CD4-positive, alpha-beta memory T cell (primary cell): ENCODE measurements at regions not wholly inside any gene's neighbourhood (a gene's known extent, or its start where the extent isn't known, plus 50 kb on each side); places are given as distances from the start of the nearest gene placed in this dataset.
A peak's percentile ranks its signal among the peaks of the same experiment; 100 is the strongest.

Source experiments
- CTCF ChIA-PET: fragments of 350-600 bp; sonication (Branson Sonifier 250); formaldehyde crosslinking; loops from one replicate; lab custom pipeline; 2021; ENCODE audit warnings: inconsistent platforms; ENCODE audit not compliant: partially characterized antibody; lab: Charles Lee
- POLR2A ChIA-PET: fragments of 350-600 bp; sonication (Branson Sonifier 250); formaldehyde crosslinking; loops from one replicate; lab custom pipeline; 2021; ENCODE audit not compliant: partially characterized antibody; lab: Charles Lee
- DNase-seq, 5 donors: peaks; one replicate each; pipeline versions ENCODE4 v3.0.0 to v3.0.0-alpha.2; 2020 to 2022; ENCODE audit warnings: mixed read lengths in 1 of 5
- H3K27ac ChIP-seq: one replicate; pipeline ENCODE4 v1.7.0; 2013; ENCODE audit warnings: low read depth, low read length
- H3K27me3 ChIP-seq: 2 replicates; pipeline ENCODE4 v1.7.0; 2013; ENCODE audit warnings: mild to moderate bottlenecking, low read length, moderate library complexity; ENCODE audit not compliant: insufficient read depth
- H3K36me3 ChIP-seq: 2 replicates; pipeline ENCODE4 v1.7.0; 2013; ENCODE audit warnings: mild to moderate bottlenecking, low read length, moderate library complexity; ENCODE audit not compliant: insufficient read depth
- H3K4me1 ChIP-seq: 2 replicates; pipeline ENCODE4 v1.7.0; 2013; ENCODE audit warnings: mild to moderate bottlenecking, low read length, moderate library complexity; ENCODE audit not compliant: insufficient read depth
- H3K4me3 ChIP-seq, 2 donors: one replicate each; pipeline ENCODE4 v1.7.0; 2013; ENCODE audit warnings: low read length in 2 of 2, mild to moderate bottlenecking in 1 of 2
- H3K9me3 ChIP-seq, 2 donors: one replicate each; pipeline ENCODE4 v1.7.0; 2013; ENCODE audit warnings: low read length in 2 of 2, control low read depth in 1 of 2; ENCODE audit not compliant: control insufficient read depth in 1 of 2
- H3K27ac Mint-ChIP-seq, 7 donors: one replicate each; pipeline ENCODE4 v1.8.0; 2020 to 2021; ENCODE audit warnings: mixed read lengths in 7 of 7, mild to moderate bottlenecking in 6 of 7, inconsistent platforms in 3 of 7, moderate library complexity in 3 of 7
- H3K27me3 Mint-ChIP-seq, 2 donors: one replicate each; pipeline ENCODE4 v1.8.0; 2020 to 2021; ENCODE audit warnings: mixed read lengths in 2 of 2
- H3K36me3 Mint-ChIP-seq, 2 donors: one replicate each; pipeline ENCODE4 v1.8.0; 2020 to 2021; ENCODE audit warnings: mixed read lengths in 2 of 2, inconsistent platforms in 1 of 2, mild to moderate bottlenecking in 1 of 2
- H3K4me1 Mint-ChIP-seq, 4 donors: one replicate each; pipeline ENCODE4 v1.8.0; 2020 to 2021; ENCODE audit warnings: mixed read lengths in 4 of 4, mild to moderate bottlenecking in 1 of 4
- H3K4me3 Mint-ChIP-seq, 8 donors: one replicate each; pipeline ENCODE4 v1.8.0; 2020 to 2021; ENCODE audit warnings: mixed read lengths in 8 of 8, mild to moderate bottlenecking in 7 of 8, moderate library complexity in 6 of 8, inconsistent platforms in 3 of 8
- H3K9me3 Mint-ChIP-seq, 8 donors: one replicate each; pipeline ENCODE4 v1.8.0; 2020 to 2021; ENCODE audit warnings: mixed read lengths in 8 of 8, mild to moderate bottlenecking in 5 of 8, inconsistent platforms in 3 of 8, moderate library complexity in 1 of 8
- intact Hi-C: fragments of 100-400 bp; cut with micrococcal nuclease; formaldehyde crosslinking; loops from one replicate; pipeline ENCODE4 v1.15.1; 2023

DNA sequence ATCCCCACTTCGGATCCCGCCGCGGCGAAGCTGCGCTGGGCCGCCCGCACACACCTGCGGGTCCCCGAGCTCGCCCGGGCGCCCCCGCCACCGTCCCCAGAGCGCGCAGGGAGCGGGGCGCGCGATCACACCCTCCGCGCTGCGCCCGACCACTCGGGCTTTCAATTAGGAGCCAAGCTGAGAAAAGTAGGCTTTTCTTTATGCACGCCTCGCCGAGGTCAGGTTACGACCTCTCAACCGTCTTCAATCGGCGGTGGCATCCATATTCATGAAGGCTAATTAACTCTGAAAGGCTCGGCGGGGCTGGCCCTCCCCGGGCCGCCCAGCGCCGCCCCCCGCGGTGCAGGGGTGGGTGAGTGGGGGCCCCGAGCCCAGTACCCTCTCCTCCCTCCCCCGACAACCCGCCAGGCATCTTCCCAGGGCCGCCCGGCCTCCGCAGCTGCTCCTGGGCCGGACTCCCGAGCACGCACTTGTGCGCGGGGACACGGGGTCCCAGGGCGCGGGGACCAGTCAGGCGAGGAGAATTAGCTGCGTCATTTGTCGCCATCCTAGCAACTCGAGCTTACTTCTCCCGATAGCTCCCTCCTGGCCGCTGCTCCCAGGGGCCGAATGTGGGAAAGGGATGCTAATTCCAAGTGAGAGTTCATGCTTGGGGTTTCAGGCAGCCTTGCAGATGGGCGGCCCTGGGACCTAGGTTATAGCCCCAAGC is 155.5 kb upstream of the LYZL2 start:
- Histone ChIP-seq H3K27me3 (no peaks in the 10 kb centered on the region), H3K9me3 (no peaks in the 10 kb centered on the region), H3K36me3 (no peaks in the 10 kb centered on the region), H3K27ac (no peak overlapping the region), H3K4me1 (peaks cover 28% of the 10 kb centered on the region), H3K4me3 (peak overlapping the region; percentile 30 to 53)
- H3K27me3 Mint-ChIP-seq: no peaks in the 10 kb centered on the region
- H3K27ac Mint-ChIP-seq: peak overlapping the region in 3 of 7 donors; percentile 52 to 83 (median 77)
- peak; percentile 15 to 44 (median 24) for DNase-seq
- ChIA-PET CTCF (interaction anchor here (0.6 to 6.3 kb wide), 45 partner anchors 9 to 1077 kb away, joined by 3 to 56 read pairs (median 5); partner anchors contain the start of genes ZEB1 and ZNF438), POLR2A (interaction anchor here (0.6 to 2.7 kb wide), 26 partner anchors 8 to 1054 kb away, joined by 3 to 40 read pairs (median 5); partner anchors contain the start of genes ZEB1 and ZNF438)
- peak overlapping the region; percentile 81 to 92 (median 86) for H3K4me3 Mint-ChIP-seq
- peaks cover 0 to 4% of the 10 kb centered on the region in 2 donors for H3K36me3 Mint-ChIP-seq
- H3K4me1 Mint-ChIP-seq: peaks cover 10 to 39% (median 25%) of the 10 kb centered on the region in 4 donors
- intact Hi-C loops: loop anchor here (1.0 to 2.0 kb wide), 11 partner anchors 38 to 1220 kb away; partner anchors contain the start of genes ARHGAP12 and ZNF438
- H3K9me3 Mint-ChIP-seq: peaks cover 0 to 2% (median 0%) of the 10 kb centered on the region in 8 donors

DNA sequence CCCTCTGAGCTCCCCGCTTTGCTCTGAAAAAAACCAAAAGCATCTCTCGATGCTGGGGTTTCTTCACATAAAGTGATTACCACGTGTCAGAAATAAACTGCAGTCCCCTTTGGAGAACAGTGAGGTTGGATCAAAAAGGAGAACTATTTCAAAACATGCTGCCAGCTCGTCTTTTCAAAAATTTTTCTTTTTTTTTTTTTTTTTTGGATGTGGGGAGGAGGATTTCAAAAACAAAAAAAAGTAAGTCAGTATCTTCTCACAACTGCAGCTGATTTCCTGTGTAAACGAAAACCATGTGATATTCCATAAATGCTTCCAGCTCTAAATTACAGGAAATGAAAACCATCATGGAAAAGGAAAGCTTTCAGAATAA is 155.0 kb upstream of the LYZL2 start:
- no peaks in the 10 kb centered on the region for H3K9me3 ChIP-seq
- intact Hi-C loops: loop anchor here (1.0 to 2.0 kb wide), 11 partner anchors 38 to 1221 kb away; partner anchors contain the start of genes ARHGAP12 and ZNF438
- no peaks in the 10 kb centered on the region for H3K27me3 ChIP-seq
- Mint-ChIP-seq H3K4me1 (peaks cover 7 to 33% (median 22%) of the 10 kb centered on the region in 4 donors), H3K36me3 (peaks cover 0 to under 1% of the 10 kb centered on the region in 2 donors), H3K27me3 (no peaks in the 10 kb centered on the region), H3K9me3 (no peaks in the 10 kb centered on the region), H3K27ac (peak overlapping the region; percentile 28 to 95 (median 59)), H3K4me3 (peak overlapping the region; percentile 74 to 92 (median 86))
- no peaks in the 10 kb centered on the region for H3K36me3 ChIP-seq
- POLR2A ChIA-PET: interaction anchor here (0.8 to 2.7 kb wide), 24 partner anchors 9 to 1024 kb away, joined by 3 to 40 read pairs (median 5); partner anchors contain the start of genes ZEB1 and ZNF438
- DNase-seq: peak in 1 of 5 donors; percentile 24
- H3K27ac ChIP-seq: no peak overlapping the region
- H3K4me3 ChIP-seq: peak overlapping the region; percentile 30 to 53
- H3K4me1 ChIP-seq: peaks cover 28% of the 10 kb centered on the region
- CTCF ChIA-PET: interaction anchor here (0.6 to 6.3 kb wide), 46 partner anchors 9 to 1077 kb away, joined by 3 to 56 read pairs (median 5); partner anchors contain the start of genes ZEB1 and ZNF438

GRCh38 chr10:30783939-30784501 is 154.5 kb upstream of the LYZL2 start:
- DNase-seq: peak; percentile 80 to 83 (median 82)
- POLR2A ChIA-PET: interaction anchor here (0.8 to 2.7 kb wide), 23 partner anchors 9 to 1024 kb away, joined by 3 to 40 read pairs (median 5); partner anchors contain the start of genes ZEB1 and ZNF438
- no peaks in the 10 kb centered on the region for H3K9me3 Mint-ChIP-seq
- peak overlapping the region; percentile 30 to 53 for H3K4me3 ChIP-seq
- peaks cover 7 to 33% (median 20%) of the 10 kb centered on the region in 4 donors for H3K4me1 Mint-ChIP-seq
- no peaks in the 10 kb centered on the region for H3K27me3 ChIP-seq
- H3K27ac ChIP-seq: peak overlapping the region; percentile 12
- peaks cover 28% of the 10 kb centered on the region for H3K4me1 ChIP-seq
- CTCF ChIA-PET: interaction anchor here (0.6 to 6.3 kb wide), 49 partner anchors 10 to 1029 kb away, joined by 3 to 56 read pairs (median 5); partner anchors contain the start of genes ZEB1 and ZNF438
- H3K27me3 Mint-ChIP-seq: no peaks in the 10 kb centered on the region
- no peaks in the 10 kb centered on the region for H3K36me3 Mint-ChIP-seq
- H3K27ac Mint-ChIP-seq: peak overlapping the region; percentile 28 to 95 (median 83)
- no peaks in the 10 kb centered on the region for H3K9me3 ChIP-seq
- peak overlapping the region; percentile 74 to 92 (median 86) for H3K4me3 Mint-ChIP-seq
- intact Hi-C loops: loop anchor here (1.0 to 2.0 kb wide), 11 partner anchors 39 to 1221 kb away; partner anchors contain the start of genes ARHGAP12 and ZNF438
- H3K36me3 ChIP-seq: no peaks in the 10 kb centered on the region

- DNase-seq: no peak
- Mint-ChIP-seq H3K9me3 (no peaks in the 10 kb centered on the region), H3K36me3 (no peaks in the 10 kb centered on the region), H3K4me1 (peaks cover 7 to 29% (median 14%) of the 10 kb centered on the region in 4 donors), H3K27ac (peak overlapping the region in 5 of 7 donors; percentile 28 to 56 (median 50)), H3K27me3 (no peaks in the 10 kb centered on the region), H3K4me3 (peak overlapping the region in 3 of 8 donors; percentile 17 to 46 (median 32))
- intact Hi-C loops: no loop called here
- Histone ChIP-seq H3K36me3 (no peaks in the 10 kb centered on the region), H3K4me1 (peaks cover 28% of the 10 kb centered on the region), H3K27me3 (no peaks in the 10 kb centered on the region), H3K4me3 (no peak overlapping the region), H3K9me3 (no peaks in the 10 kb centered on the region), H3K27ac (no peak overlapping the region)
- ChIA-PET CTCF (interaction anchor here (0.7 to 6.3 kb wide), 30 partner anchors 10 to 1031 kb away, joined by 3 to 56 read pairs (median 5); partner anchors contain the start of genes ZEB1 and ZNF438), POLR2A (interaction anchor here (0.6 to 2.7 kb wide), 7 partner anchors 21 to 1367 kb away, joined by 3 to 15 read pairs (median 6); partner anchors contain the start of gene ZNF438)
Measured at GRCh38 chr10:30782537-30783461, 153.2 kb upstream of the LYZL2 start.

- ChIA-PET CTCF (interaction anchor here (0.8 to 6.3 kb wide), 12 partner anchors 10 to 1028 kb away, joined by 3 to 56 read pairs (median 13); no protein-coding TSS in a partner anchor), POLR2A (interaction anchor here (1.2 kb wide), 1 partner anchor 30 kb away, joined by 3 read pairs; no protein-coding TSS in a partner anchor)
Measured at GRCh38 chr10:30782157-30782536, 152.6 kb upstream of the LYZL2 start.

DNA sequence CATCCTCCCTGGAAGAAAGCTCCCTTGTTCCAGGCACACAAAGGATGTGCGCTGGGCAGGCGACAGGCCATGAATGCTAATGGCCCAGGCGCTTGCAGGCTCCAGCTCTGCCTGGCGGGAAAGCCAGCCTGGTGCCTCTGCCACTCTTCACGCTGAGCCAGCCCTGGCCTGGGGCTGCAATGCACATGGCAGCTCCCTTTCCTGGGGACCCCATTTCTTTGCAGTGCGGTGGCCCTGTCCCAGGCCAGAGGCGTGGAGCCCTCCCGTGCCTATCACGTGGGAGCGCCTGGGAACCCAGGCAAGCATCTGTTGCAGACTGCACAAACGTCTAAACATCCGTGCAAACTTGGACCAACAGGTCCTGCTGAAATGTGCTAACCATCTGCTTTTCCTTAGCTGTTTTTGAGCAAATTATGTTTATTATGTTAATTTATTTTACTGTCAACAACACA is 152.1 kb upstream of the LYZL2 start:
- H3K27ac ChIP-seq: no peak overlapping the region
- H3K4me1 ChIP-seq: peaks cover 28% of the 10 kb centered on the region
- Mint-ChIP-seq H3K27ac (no peak overlapping the region), H3K4me1 (peaks cover 7 to 29% (median 14%) of the 10 kb centered on the region in 4 donors), H3K36me3 (no peaks in the 10 kb centered on the region), H3K4me3 (no peak overlapping the region), H3K27me3 (peaks cover 0 to 3% of the 10 kb centered on the region in 2 donors), H3K9me3 (no peaks in the 10 kb centered on the region)
- POLR2A ChIA-PET: interaction anchor here (1.2 kb wide), 1 partner anchor 30 kb away, joined by 3 read pairs; no protein-coding TSS in a partner anchor
- intact Hi-C loops: no loop called here
- no peak overlapping the region for H3K4me3 ChIP-seq
- no peaks in the 10 kb centered on the region for H3K27me3 ChIP-seq
- CTCF ChIA-PET: interaction anchor here (0.9 to 6.3 kb wide), 11 partner anchors 63 to 1026 kb away, joined by 3 to 56 read pairs (median 5); partner anchors contain the start of gene ZNF438
- H3K9me3 ChIP-seq: no peaks in the 10 kb centered on the region
- H3K36me3 ChIP-seq: no peaks in the 10 kb centered on the region
- no peak for DNase-seq

More at GRCh38 chr10:30782157-30782536, 152.6 kb upstream of the LYZL2 start:
- Histone ChIP-seq H3K9me3 (no peaks in the 10 kb centered on the region), H3K27ac (no peak overlapping the region), H3K27me3 (no peaks in the 10 kb centered on the region), H3K36me3 (no peaks in the 10 kb centered on the region), H3K4me3 (no peak overlapping the region), H3K4me1 (peaks cover 28% of the 10 kb centered on the region)
- Mint-ChIP-seq H3K36me3 (no peaks in the 10 kb centered on the region), H3K4me3 (peak overlapping the region in 1 of 8 donors; percentile 30), H3K27me3 (peaks cover 0 to 3% of the 10 kb centered on the region in 2 donors), H3K27ac (peak overlapping the region in 2 of 7 donors; percentile 28 to 50), H3K9me3 (no peaks in the 10 kb centered on the region), H3K4me1 (peaks cover 7 to 29% (median 14%) of the 10 kb centered on the region in 4 donors)
- DNase-seq: no peak
- intact Hi-C loops: no loop called here
